ENCODE measurements at regions not wholly inside any gene's neighbourhood (a gene's known extent, or its start where the extent isn't known, plus 50 kb on each side); places are given as distances from the start of the nearest gene placed in this dataset.

DNA sequence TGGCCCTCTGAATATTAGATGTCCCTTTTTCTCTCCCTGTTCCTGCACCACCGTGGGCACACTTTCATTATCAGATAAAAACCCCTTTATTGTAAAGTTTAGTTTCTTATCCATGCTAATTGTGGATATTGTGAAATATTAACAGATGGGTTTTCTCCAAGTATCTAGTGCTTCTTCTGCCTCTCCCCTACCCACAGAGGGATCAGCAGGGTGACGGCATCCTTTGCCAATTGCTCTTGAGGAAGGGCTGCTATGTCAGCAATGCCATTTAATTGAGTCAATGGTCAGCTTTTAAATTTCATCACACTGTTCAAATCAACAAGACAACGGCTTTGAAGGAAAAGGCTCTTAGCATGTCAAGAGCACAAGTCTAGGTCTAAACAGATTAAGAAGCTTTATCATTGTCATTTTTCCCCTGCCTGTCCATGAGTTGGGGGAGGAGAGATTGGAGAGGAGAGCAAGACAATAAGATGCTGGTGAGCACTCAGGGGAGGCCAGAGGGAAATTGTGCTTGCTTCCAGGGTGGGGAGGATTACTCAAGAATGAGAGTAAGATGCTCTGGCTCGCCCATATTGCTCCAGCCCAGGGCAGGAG lies 443.0 kb upstream of the CCL2 start:
- TF ChIP-seq CTCF (conservative IDR thresholded peaks at IDR 0.05; ENCODE audit: low read depth, low read length): no peak
- no peak for TF ChIP-seq POLR2A (IDR thresholded peaks at IDR 0.05; ENCODE audit: low read depth, low read length)
- TF ChIP-seq RFX5 (IDR thresholded peaks at IDR 0.05; ENCODE audit: low read depth, low read length): no peak
- TF ChIP-seq CHD1 (IDR thresholded peaks at IDR 0.05; ENCODE audit: low read depth, low read length): no peak
- no peak for TF ChIP-seq MXI1 (IDR thresholded peaks at IDR 0.05; ENCODE audit: borderline replicate concordance, low read depth, low read length)
- no peak for TF ChIP-seq USF2 (IDR thresholded peaks at IDR 0.05; ENCODE audit: low read depth, low read length)
- no peak for TF ChIP-seq BHLHE40 (IDR thresholded peaks at IDR 0.05; ENCODE audit: low read depth, low read length)

Data from IMR-90 (cell line).